GM12878 (cell line): ENCODE measurements at regions not wholly inside any gene's neighbourhood (a gene's known extent, or its start where the extent isn't known, plus 50 kb on each side); places are given as distances from the start of the nearest gene placed in this dataset.

ENCODE experiments used
- BHLHE40 ChIP-seq, 2 experiments: fragments of 450-650 bp in 1 of 2; IDR thresholded peaks; 2 replicates each; pipeline ENCODE4 v1.6.1; 2011 to 2017; ENCODE audit warnings: low read depth in 2 of 2, borderline replicate concordance in 1 of 2, improper control_type of control experiment in 1 of 2, low read length in 1 of 2, mild to moderate bottlenecking in 1 of 2
- CBFB ChIP-seq: IDR thresholded peaks from 2 replicates; pipeline ENCODE4 v1.6.1; 2016; ENCODE audit warnings: antibody characterized with exemption, low read depth
- CEBPB ChIP-seq, 2 experiments: fragments of 150-350 bp in 1 of 2; IDR thresholded peaks; 2 replicates each; pipeline ENCODE4 v1.6.1; 2012 to 2014; ENCODE audit warnings: low read depth in 2 of 2, low read length in 2 of 2, borderline replicate concordance in 1 of 2, inconsistent platforms in 1 of 2
- EP300 ChIP-seq, 2 experiments: fragments of 150-350 bp in 1 of 2; IDR thresholded peaks; 2 replicates each; pipeline ENCODE4 v1.6.1; 2011 to 2012; ENCODE audit warnings: low read depth in 2 of 2, low read length in 2 of 2, borderline replicate concordance in 1 of 2, improper control_type of control experiment in 1 of 2, inconsistent platforms in 1 of 2; ENCODE audit not compliant: control insufficient read depth in 1 of 2
- HDAC6 ChIP-seq: fragments of 200-600 bp; sonication (generic); IDR thresholded peaks from one replicate; pipeline ENCODE4 v1.8.0; 2017; ENCODE audit warnings: antibody characterized with exemption; ENCODE audit not compliant: unreplicated experiment
- KLF5 ChIP-seq: fragments of 450-650 bp; IDR thresholded peaks from 2 replicates; pipeline ENCODE4 v1.6.1; 2014; ENCODE audit warnings: mild to moderate bottlenecking; ENCODE audit not compliant: partially characterized antibody
- MEF2A ChIP-seq: IDR thresholded peaks from 2 replicates; pipeline ENCODE4 v1.6.1; 2011; ENCODE audit warnings: low read depth, mild to moderate bottlenecking, low read length, moderate library complexity; ENCODE audit not compliant: insufficient read depth
- NFYB ChIP-seq: IDR thresholded peaks from 2 replicates; pipeline ENCODE4 v1.6.1; 2011; ENCODE audit warnings: low read depth, mild to moderate bottlenecking, low read length, improper control_type of control experiment, moderate library complexity; ENCODE audit not compliant: insufficient read depth
- NKRF ChIP-seq: fragments of 450-650 bp; conservative IDR thresholded peaks from 2 replicates; pipeline ENCODE4 v1.6.1; 2017; ENCODE audit warnings: mild to moderate bottlenecking, moderate library complexity
- PAX5 ChIP-seq: IDR thresholded peaks from 2 replicates; pipeline ENCODE4 v1.6.1; 2011; ENCODE audit warnings: low read depth, low read length, borderline replicate concordance
- PKNOX1 ChIP-seq: fragments of 450-650 bp; IDR thresholded peaks from 2 replicates; pipeline ENCODE4 v1.6.1; 2016; ENCODE audit warnings: mild to moderate bottlenecking
- POLR2AphosphoS2 ChIP-seq: IDR thresholded peaks from 2 replicates; pipeline ENCODE4 v1.6.1; 2011; ENCODE audit warnings: low read depth, mild to moderate bottlenecking, low read length, improper control_type of control experiment, moderate library complexity
- RAD21 ChIP-seq: IDR thresholded peaks from 2 replicates; pipeline ENCODE4 v1.6.1; 2011; ENCODE audit warnings: mild to moderate bottlenecking, low read depth, low read length, moderate library complexity; ENCODE audit not compliant: insufficient read depth
- RBBP5 ChIP-seq: fragments of 200-600 bp; sonication (generic); conservative IDR thresholded peaks from 2 replicates; pipeline ENCODE4 v1.6.1; 2016
- SKIL ChIP-seq: fragments of 450-650 bp; IDR thresholded peaks from 2 replicates; pipeline ENCODE4 v1.6.1; 2017; ENCODE audit warnings: mild to moderate bottlenecking, low read depth, inconsistent platforms; ENCODE audit not compliant: poor library complexity, severe bottlenecking
- SP1 ChIP-seq: IDR thresholded peaks from one replicate; pipeline ENCODE4 v1.6.1; 2011; ENCODE audit warnings: low read depth, low read length
- SPI1 ChIP-seq: IDR thresholded peaks from 2 replicates; pipeline ENCODE4 v1.6.1; 2011; ENCODE audit warnings: low read depth, mild to moderate bottlenecking, low read length, moderate library complexity, borderline replicate concordance; ENCODE audit not compliant: insufficient read depth
- TBL1XR1 ChIP-seq: IDR thresholded peaks from 2 replicates; pipeline ENCODE4 v1.6.1; 2012; ENCODE audit warnings: low read depth, low read length, improper control_type of control experiment
- YBX1 ChIP-seq: fragments of 450-650 bp; IDR thresholded peaks from 2 replicates; pipeline ENCODE4 v1.6.1; 2016; ENCODE audit warnings: antibody characterized with exemption
- ZNF274 ChIP-seq: IDR thresholded peaks from one replicate; pipeline ENCODE4 v1.8.0; 2011; ENCODE audit not compliant: insufficient read length, insufficient read depth
- ZNF622 ChIP-seq: fragments of 450-650 bp; IDR thresholded peaks from 2 replicates; pipeline ENCODE4 v1.6.1; 2017; ENCODE audit warnings: mild to moderate bottlenecking, inconsistent platforms
- TF ChIP-seq, protein P1 (sequence below): fragments of 450-650 bp; formaldehyde crosslinking; IDR thresholded peaks from 2 replicates; pipeline ENCODE4 v1.5.0; 2022; ENCODE audit warnings: mild to moderate bottlenecking, missing genetic modification characterization

GRCh38 chr20:6940048-6940447 is 172.6 kb downstream of the BMP2 start (continued):
- TF ChIP-seq, protein P1, sequence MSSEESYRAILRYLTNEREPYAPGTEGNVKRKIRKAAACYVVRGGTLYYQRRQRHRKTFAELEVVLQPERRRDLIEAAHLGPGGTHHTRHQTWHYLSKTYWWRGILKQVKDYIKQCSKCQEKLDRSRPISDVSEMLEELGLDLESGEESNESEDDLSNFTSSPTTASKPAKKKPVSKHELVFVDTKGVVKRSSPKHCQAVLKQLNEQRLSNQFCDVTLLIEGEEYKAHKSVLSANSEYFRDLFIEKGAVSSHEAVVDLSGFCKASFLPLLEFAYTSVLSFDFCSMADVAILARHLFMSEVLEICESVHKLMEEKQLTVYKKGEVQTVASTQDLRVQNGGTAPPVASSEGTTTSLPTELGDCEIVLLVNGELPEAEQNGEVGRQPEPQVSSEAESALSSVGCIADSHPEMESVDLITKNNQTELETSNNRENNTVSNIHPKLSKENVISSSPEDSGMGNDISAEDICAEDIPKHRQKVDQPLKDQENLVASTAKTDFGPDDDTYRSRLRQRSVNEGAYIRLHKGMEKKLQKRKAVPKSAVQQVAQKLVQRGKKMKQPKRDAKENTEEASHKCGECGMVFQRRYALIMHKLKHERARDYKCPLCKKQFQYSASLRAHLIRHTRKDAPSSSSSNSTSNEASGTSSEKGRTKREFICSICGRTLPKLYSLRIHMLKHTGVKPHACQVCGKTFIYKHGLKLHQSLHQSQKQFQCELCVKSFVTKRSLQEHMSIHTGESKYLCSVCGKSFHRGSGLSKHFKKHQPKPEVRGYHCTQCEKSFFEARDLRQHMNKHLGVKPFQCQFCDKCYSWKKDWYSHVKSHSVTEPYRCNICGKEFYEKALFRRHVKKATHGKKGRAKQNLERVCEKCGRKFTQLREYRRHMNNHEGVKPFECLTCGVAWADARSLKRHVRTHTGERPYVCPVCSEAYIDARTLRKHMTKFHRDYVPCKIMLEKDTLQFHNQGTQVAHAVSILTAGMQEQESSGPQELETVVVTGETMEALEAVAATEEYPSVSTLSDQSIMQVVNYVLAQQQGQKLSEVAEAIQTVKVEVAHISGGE: no peak
- TF ChIP-seq SKIL: no peak
- peak; percentile 16; the same call in 1 of the 2 replicates for TF ChIP-seq RAD21
- no peak for TF ChIP-seq PKNOX1
- no peak for TF ChIP-seq PAX5
- no peak; the same call in 1 of the 2 replicates for TF ChIP-seq NKRF
- no peak for TF ChIP-seq RBBP5
- TF ChIP-seq ZNF622: no peak
- TF ChIP-seq ZNF274: no peak
- no peak for TF ChIP-seq POLR2AphosphoS2
- peak in 1 of 2 experiments; percentile 13; a peak in 1 of 4 replicates for TF ChIP-seq BHLHE40 (IDR thresholded peaks at IDR 0.05; ENCODE audit: borderline replicate concordance in 1 of 2, low read depth in 2 of 2, low read length in 1 of 2)
- no peak for TF ChIP-seq NFYB
- no peak for TF ChIP-seq TBL1XR1
- TF ChIP-seq CBFB: no peak
- no peak for TF ChIP-seq KLF5
- TF ChIP-seq SPI1: no peak
- TF ChIP-seq YBX1: no peak
- no peak for TF ChIP-seq SP1
- no peak for TF ChIP-seq CEBPB (IDR thresholded peaks at IDR 0.05; ENCODE audit: borderline replicate concordance in 1 of 2, low read depth in 2 of 2, low read length in 2 of 2)
- TF ChIP-seq HDAC6: no peak
- TF ChIP-seq EP300 (IDR thresholded peaks at IDR 0.05; ENCODE audit: borderline replicate concordance in 1 of 2, control insufficient read depth in 1 of 2, low read depth in 2 of 2, low read length in 2 of 2): no peak
- TF ChIP-seq MEF2A: no peak
